Breast epithelium (tissue), 4 donors: ENCODE measurements at regions not wholly inside any gene's neighbourhood (a gene's known extent, or its start where the extent isn't known, plus 50 kb on each side); places are given as distances from the start of the nearest gene placed in this dataset.

Source experiments
- DNase-seq, 2 donors: peaks; one replicate each; pipeline ENCODE4 v3.0.0-alpha.2; 2019; ENCODE audit warnings: low spot score in 2 of 2
- H3K27ac ChIP-seq, 2 donors: fragments of 200-600 bp; sonication (generic) in 1 of 2; one replicate each; pipeline ENCODE4 v1.5.1; 2016 to 2019; ENCODE audit warnings: mild to moderate bottlenecking in 1 of 2
- H3K27me3 ChIP-seq, 2 donors: fragments of 200-600 bp; sonication (generic) in 1 of 2; one replicate each; pipeline versions ENCODE4 v1.5.1 to v1.6.0; 2017 to 2019; ENCODE audit warnings: control low read depth in 1 of 2, mild to moderate bottlenecking in 1 of 2
- H3K36me3 ChIP-seq: fragments of 200-600 bp; one replicate; pipeline ENCODE4 v1.5.1; 2019
- H3K4me1 ChIP-seq, 2 donors: fragments of 200-600 bp; sonication (generic); one replicate each; pipeline ENCODE4 v1.5.1; 2016 to 2019; ENCODE audit warnings: control low read depth in 1 of 2
- H3K4me3 ChIP-seq, 3 donors: fragments of 200-600 bp; sonication (generic); 1 replicate in 2 of 3; 2 replicates in 1 of 3; pipeline ENCODE4 v1.5.1; 2016 to 2019; ENCODE audit warnings: mild to moderate bottlenecking in 3 of 3, moderate library complexity in 2 of 3
- H3K9me3 ChIP-seq, 2 donors: fragments of 200-600 bp; sonication (generic) in 1 of 2; one replicate each; pipeline ENCODE4 v1.5.1; 2016 to 2019; ENCODE audit warnings: control low read depth in 1 of 2
- CTCF ChIP-seq, 3 donors: fragments of 450-650 bp; IDR thresholded peaks; one replicate each; pipeline ENCODE4 v1.5.1; 2016 to 2017; ENCODE audit warnings: antibody characterized with exemption in 3 of 3, mild to moderate bottlenecking in 3 of 3, moderate library complexity in 3 of 3
- POLR2A ChIP-seq: fragments of 450-650 bp; IDR thresholded peaks from one replicate; pipeline ENCODE4 v1.6.1; 2016; ENCODE audit warnings: antibody characterized with exemption, mild to moderate bottlenecking, moderate library complexity
- POLR2AphosphoS5 ChIP-seq, 3 donors: sonication (generic); formaldehyde crosslinking; IDR thresholded peaks; one replicate each; pipeline ENCODE4 v1.6.1; 2017; ENCODE audit warnings: antibody characterized with exemption in 3 of 3
- intact Hi-C: fragments of 100-400 bp; cut with DNase I; formaldehyde crosslinking; loops from one replicate; pipeline ENCODE4 v1.15.1; 2023; ENCODE audit warnings: low total_unique reads

- H3K36me3 ChIP-seq, result no peaks in the 10 kb centered on the region
- DNase-seq, result no peak
- no peaks in the 10 kb centered on the region for H3K9me3 ChIP-seq
- TF ChIP-seq POLR2A, result no peak
- no peak for TF ChIP-seq POLR2AphosphoS5 (IDR thresholded peaks at IDR 0.05)
- TF ChIP-seq CTCF (IDR thresholded peaks at IDR 0.05), result no peak
- H3K4me1 ChIP-seq, result no peaks in the 10 kb centered on the region
- intact Hi-C loops, result no loop called here
- no peaks in the 10 kb centered on the region for H3K27me3 ChIP-seq
- H3K4me3 ChIP-seq, result no peak overlapping the region
- H3K27ac ChIP-seq, result no peak overlapping the region
Measured at GRCh38 chr3:159513867-159514380, 474.7 kb upstream of the IL12A start.

DNA sequence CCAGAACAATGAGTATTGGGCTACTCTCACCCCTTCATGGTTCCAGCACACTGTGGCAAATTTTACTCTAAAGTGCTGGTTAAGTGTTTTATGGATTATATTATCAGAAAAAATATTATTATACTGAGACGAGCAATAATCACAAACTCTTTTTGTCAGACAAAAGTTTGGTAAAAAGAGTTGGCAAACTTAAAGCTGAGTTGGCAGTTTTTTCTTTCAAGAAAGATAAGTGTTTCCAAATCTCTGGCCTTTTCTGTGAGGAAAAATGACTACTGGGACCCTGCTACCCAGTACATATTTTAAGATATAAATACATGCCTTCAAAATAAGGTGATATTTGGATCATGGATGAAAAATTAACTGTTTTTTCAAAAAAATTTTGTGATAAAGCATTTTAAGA is 471.5 kb upstream of the IL12A start:
- intact Hi-C loops, result no loop called here
- no peak for DNase-seq
- Histone ChIP-seq H3K4me1 (no peaks in the 10 kb centered on the region), H3K36me3 (no peaks in the 10 kb centered on the region), H3K27me3 (no peaks in the 10 kb centered on the region), H3K9me3 (no peaks in the 10 kb centered on the region), H3K27ac (no peak overlapping the region), H3K4me3 (no peak overlapping the region)
- no peak for TF ChIP-seq POLR2AphosphoS5 (IDR thresholded peaks at IDR 0.05)

GRCh38 chr3:159520638-159521037 is 468.0 kb upstream of the IL12A start:
- Histone ChIP-seq H3K27me3 (no peaks in the 10 kb centered on the region), H3K4me1 (no peaks in the 10 kb centered on the region), H3K27ac (no peak overlapping the region), H3K4me3 (no peak overlapping the region), H3K9me3 (no peaks in the 10 kb centered on the region), H3K36me3 (no peaks in the 10 kb centered on the region)
- DNase-seq, result no peak
- TF ChIP-seq POLR2A (no peak), POLR2AphosphoS5 (IDR thresholded peaks at IDR 0.05) (no peak), CTCF (IDR thresholded peaks at IDR 0.05) (no peak)
- intact Hi-C loops, result no loop called here

DNA sequence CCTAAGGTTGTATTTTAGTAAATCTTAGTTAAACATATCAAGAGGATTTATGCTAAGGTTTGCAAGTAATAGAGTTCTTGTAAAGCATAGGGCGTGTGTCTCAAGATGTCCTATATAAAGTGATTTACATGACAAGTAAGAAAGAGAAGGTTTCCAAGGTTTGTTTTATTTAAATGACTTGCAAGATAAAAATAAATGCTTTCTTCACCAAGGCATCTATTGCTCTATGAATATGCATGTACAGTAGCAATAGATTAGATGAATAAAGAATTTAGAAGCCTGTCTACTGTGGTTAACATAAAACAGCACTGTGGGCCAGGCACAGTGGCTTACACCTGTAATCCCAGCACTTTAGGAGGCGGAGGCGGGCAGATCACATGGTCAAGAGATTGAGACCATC is 466.4 kb upstream of the IL12A start:
- no peaks in the 10 kb centered on the region for H3K27me3 ChIP-seq
- no peak for DNase-seq
- intact Hi-C loops, result no loop called here
- TF ChIP-seq POLR2AphosphoS5 (IDR thresholded peaks at IDR 0.05) (no peak), POLR2A (no peak), CTCF (IDR thresholded peaks at IDR 0.05) (no peak)
- H3K27ac ChIP-seq, result no peak overlapping the region
- no peak overlapping the region for H3K4me3 ChIP-seq
- no peaks in the 10 kb centered on the region for H3K9me3 ChIP-seq
- no peaks in the 10 kb centered on the region for H3K4me1 ChIP-seq
- no peaks in the 10 kb centered on the region for H3K36me3 ChIP-seq

DNA sequence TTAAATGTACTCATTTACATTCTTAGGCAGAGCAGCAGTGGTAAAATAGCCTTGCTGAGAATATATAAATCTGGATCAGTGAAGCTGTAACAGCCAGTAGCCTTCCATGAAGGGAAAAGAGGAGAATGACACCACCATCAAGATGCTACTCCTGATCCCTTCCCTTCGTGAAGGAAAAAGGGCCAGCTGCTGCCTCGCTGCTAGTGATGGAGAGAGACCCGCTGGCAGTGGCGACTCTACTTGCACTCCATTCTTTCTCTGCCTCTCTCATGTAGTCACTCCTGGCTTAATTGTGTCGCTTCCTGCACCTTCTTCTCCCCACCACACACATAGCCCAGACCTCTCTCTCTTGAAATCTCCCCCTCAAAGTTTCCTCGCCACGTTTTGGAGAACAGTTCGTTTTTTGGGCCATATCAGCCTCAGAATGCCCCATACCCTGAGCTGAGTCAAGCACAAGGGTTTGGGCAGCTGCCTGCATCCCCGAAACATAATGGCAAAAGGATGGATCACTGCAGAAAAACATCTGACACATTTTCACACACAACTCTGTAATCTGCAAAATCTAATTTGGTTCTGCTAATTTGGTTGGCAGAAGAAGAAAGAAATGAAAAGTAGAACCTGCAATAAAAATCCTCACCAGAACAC is 460.3 kb upstream of the IL12A start:
- no peaks in the 10 kb centered on the region for H3K4me1 ChIP-seq
- intact Hi-C loops, result no loop called here
- H3K36me3 ChIP-seq, result no peaks in the 10 kb centered on the region
- no peak overlapping the region for H3K27ac ChIP-seq
- no peak for DNase-seq
- H3K4me3 ChIP-seq, result no peak overlapping the region
- H3K9me3 ChIP-seq, result no peaks in the 10 kb centered on the region
- no peaks in the 10 kb centered on the region for H3K27me3 ChIP-seq
- no peak for TF ChIP-seq POLR2A
- no peak for TF ChIP-seq CTCF (IDR thresholded peaks at IDR 0.05)
- TF ChIP-seq POLR2AphosphoS5 (IDR thresholded peaks at IDR 0.05), result no peak
